NCI-H1694 (cell line): ENCODE measurements at regions not wholly inside any gene's neighbourhood (a gene's known extent, or its start where the extent isn't known, plus 50 kb on each side); places are given as distances from the start of the nearest gene placed in this dataset.
"Not testable (repeated sequence)": the region's sequence is repeated elsewhere in the genome, so short reads cannot be mapped to it uniquely, and the experiment has no call there.

Source experiments
- DNase-seq: peaks from one replicate; lab custom pipeline; 2025; lab: John Stamatoyannopoulos, UW

- DNase-seq: not testable (repeated sequence)
These were observed 90.0 kb downstream of the MRPL14 start for GRCh38 chr6:44037276-44037675.

GRCh38 chr6:44036699-44037101 lies 90.6 kb downstream of the MRPL14 start:
- DNase-seq: no peak

GRCh38 chr6:44036196-44036595 lies 91.1 kb downstream of the MRPL14 start:
- DNase-seq: no peak

GRCh38 chr6:44035621-44036020 lies 91.6 kb downstream of the MRPL14 start:
- no peak for DNase-seq

- DNase-seq: no peak
These were observed 92.3 kb downstream of the MRPL14 start for GRCh38 chr6:44034931-44035345.

- DNase-seq: no peak
These were observed 92.8 kb downstream of the MRPL14 start for GRCh38 chr6:44034391-44034861.

GRCh38 chr6:44030812-44031454 lies 96.3 kb downstream of the MRPL14 start:
- no peak for DNase-seq

- no peak for DNase-seq
These were observed 97.6 kb downstream of the MRPL14 start for GRCh38 chr6:44029444-44030185.

- no peak for DNase-seq
These were observed 98.4 kb downstream of the MRPL14 start for GRCh38 chr6:44028789-44029310.

- no peak for DNase-seq
These were observed 102.0 kb downstream of the MRPL14 start for GRCh38 chr6:44025226-44025625.

GRCh38 chr6:44024574-44025219 lies 102.6 kb downstream of the MRPL14 start:
- DNase-seq: no peak

- no peak for DNase-seq
These were observed 103.4 kb downstream of the MRPL14 start for GRCh38 chr6:44023586-44024454.

- DNase-seq: no peak
These were observed 104.4 kb downstream of the MRPL14 start for GRCh38 chr6:44022671-44023352.

- no peak for DNase-seq
These were observed 105.0 kb downstream of the MRPL14 start for GRCh38 chr6:44022296-44022661.

- no peak for DNase-seq
These were observed 105.5 kb downstream of the MRPL14 start for GRCh38 chr6:44021589-44022295.

- DNase-seq: no peak
These were observed 106.4 kb downstream of the MRPL14 start for GRCh38 chr6:44020664-44021425.

GRCh38 chr6:44020148-44020547 lies 107.1 kb downstream of the MRPL14 start:
- no peak for DNase-seq

GRCh38 chr6:44017307-44017706 lies 109.9 kb downstream of the MRPL14 start:
- not testable (repeated sequence) for DNase-seq

GRCh38 chr6:44016131-44016870 lies 111.0 kb downstream of the MRPL14 start:
- DNase-seq: no peak
